PFSK-1 (cell line): ENCODE measurements at regions not wholly inside any gene's neighbourhood (a gene's known extent, or its start where the extent isn't known, plus 50 kb on each side); places are given as distances from the start of the nearest gene placed in this dataset.

Experiments used
- FOXP2 ChIP-seq: optimal IDR thresholded peaks from 2 replicates; pipeline ENCODE3; 2011; ENCODE audit warnings: borderline replicate concordance, control low read depth, inconsistent platforms; ENCODE audit not compliant: insufficient read depth; ENCODE audit errors: extremely low read length, extremely low read depth
- POLR2AphosphoS5 ChIP-seq: IDR thresholded peaks from 2 replicates; pipeline ENCODE4 v1.6.1; 2012; ENCODE audit warnings: low read depth, mild to moderate bottlenecking, control low read depth, low read length, moderate library complexity
- SIN3A ChIP-seq: IDR thresholded peaks from 2 replicates; pipeline ENCODE4 v1.6.1; 2012; ENCODE audit warnings: mild to moderate bottlenecking, low read length, moderate library complexity, borderline replicate concordance; ENCODE audit not compliant: insufficient read depth
- TAF1 ChIP-seq: IDR thresholded peaks from 2 replicates; pipeline ENCODE4 v1.6.1; 2012; ENCODE audit warnings: low read length, control low read depth, borderline replicate concordance; ENCODE audit not compliant: insufficient read depth
- TF ChIP-seq, protein P1 (sequence below), 2 experiments: IDR thresholded peaks; 2 replicates each; pipeline versions ENCODE4 v1.6.1 to v1.8.0; 2011 to 2012; ENCODE audit warnings: low read depth in 2 of 2, low read length in 2 of 2, control low read depth in 1 of 2, inconsistent platforms in 1 of 2, mild to moderate bottlenecking in 1 of 2, moderate library complexity in 1 of 2; ENCODE audit not compliant: insufficient read depth in 1 of 2

DNA sequence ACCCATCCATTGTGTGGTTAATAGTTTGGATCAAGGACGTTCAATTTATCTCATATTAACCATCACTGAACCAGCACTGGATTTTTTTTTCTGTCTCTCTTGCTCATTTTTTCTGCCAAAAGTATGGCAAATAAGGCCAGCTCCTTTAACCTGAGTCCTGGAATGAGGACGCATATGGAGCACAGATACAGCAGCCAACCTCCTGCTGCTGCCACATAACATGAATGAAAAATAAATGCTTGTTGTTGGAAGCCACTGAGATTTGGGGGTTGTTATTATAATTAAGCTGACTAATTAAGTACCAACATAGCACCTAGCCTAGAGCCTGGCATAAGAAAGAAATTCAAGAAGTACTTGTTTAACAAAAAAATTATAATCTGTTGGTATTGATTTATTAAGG lies 335.3 kb upstream of the DUSP10 start:
- TF ChIP-seq TAF1 (no peak), SIN3A (no peak), FOXP2 (no peak), POLR2AphosphoS5 (no peak)
- TF ChIP-seq, protein P1, sequence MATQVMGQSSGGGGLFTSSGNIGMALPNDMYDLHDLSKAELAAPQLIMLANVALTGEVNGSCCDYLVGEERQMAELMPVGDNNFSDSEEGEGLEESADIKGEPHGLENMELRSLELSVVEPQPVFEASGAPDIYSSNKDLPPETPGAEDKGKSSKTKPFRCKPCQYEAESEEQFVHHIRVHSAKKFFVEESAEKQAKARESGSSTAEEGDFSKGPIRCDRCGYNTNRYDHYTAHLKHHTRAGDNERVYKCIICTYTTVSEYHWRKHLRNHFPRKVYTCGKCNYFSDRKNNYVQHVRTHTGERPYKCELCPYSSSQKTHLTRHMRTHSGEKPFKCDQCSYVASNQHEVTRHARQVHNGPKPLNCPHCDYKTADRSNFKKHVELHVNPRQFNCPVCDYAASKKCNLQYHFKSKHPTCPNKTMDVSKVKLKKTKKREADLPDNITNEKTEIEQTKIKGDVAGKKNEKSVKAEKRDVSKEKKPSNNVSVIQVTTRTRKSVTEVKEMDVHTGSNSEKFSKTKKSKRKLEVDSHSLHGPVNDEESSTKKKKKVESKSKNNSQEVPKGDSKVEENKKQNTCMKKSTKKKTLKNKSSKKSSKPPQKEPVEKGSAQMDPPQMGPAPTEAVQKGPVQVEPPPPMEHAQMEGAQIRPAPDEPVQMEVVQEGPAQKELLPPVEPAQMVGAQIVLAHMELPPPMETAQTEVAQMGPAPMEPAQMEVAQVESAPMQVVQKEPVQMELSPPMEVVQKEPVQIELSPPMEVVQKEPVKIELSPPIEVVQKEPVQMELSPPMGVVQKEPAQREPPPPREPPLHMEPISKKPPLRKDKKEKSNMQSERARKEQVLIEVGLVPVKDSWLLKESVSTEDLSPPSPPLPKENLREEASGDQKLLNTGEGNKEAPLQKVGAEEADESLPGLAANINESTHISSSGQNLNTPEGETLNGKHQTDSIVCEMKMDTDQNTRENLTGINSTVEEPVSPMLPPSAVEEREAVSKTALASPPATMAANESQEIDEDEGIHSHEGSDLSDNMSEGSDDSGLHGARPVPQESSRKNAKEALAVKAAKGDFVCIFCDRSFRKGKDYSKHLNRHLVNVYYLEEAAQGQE (IDR thresholded peaks at IDR 0.05; ENCODE audit: insufficient read depth in 1 of 2, low read depth in 2 of 2, low read length in 2 of 2) = no peak

DNA sequence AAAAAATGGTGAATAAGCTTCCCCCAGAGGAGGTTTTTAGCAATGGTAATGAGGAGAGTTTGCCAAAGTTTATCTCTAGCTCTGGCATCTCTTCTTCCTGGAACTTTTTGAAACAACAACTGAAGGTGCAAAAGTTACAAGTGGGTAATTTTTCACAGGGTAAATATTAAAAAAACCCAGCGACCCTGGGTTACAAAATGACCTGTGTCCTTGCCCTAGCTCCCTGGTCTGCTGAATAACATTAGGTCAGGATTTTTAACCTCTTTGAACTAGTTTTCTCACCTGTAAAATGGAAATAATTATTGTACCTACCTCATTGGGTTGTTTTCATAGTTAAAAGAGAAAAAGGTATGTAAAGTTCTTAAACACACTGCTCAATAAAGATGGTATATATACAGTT lies 332.4 kb upstream of the DUSP10 start:
- no peak for TF ChIP-seq SIN3A
- TF ChIP-seq, protein P1 (IDR thresholded peaks at IDR 0.05; ENCODE audit: insufficient read depth in 1 of 2, low read depth in 2 of 2, low read length in 2 of 2) = no peak
- no peak for TF ChIP-seq TAF1
- no peak for TF ChIP-seq FOXP2
- no peak for TF ChIP-seq POLR2AphosphoS5

DNA sequence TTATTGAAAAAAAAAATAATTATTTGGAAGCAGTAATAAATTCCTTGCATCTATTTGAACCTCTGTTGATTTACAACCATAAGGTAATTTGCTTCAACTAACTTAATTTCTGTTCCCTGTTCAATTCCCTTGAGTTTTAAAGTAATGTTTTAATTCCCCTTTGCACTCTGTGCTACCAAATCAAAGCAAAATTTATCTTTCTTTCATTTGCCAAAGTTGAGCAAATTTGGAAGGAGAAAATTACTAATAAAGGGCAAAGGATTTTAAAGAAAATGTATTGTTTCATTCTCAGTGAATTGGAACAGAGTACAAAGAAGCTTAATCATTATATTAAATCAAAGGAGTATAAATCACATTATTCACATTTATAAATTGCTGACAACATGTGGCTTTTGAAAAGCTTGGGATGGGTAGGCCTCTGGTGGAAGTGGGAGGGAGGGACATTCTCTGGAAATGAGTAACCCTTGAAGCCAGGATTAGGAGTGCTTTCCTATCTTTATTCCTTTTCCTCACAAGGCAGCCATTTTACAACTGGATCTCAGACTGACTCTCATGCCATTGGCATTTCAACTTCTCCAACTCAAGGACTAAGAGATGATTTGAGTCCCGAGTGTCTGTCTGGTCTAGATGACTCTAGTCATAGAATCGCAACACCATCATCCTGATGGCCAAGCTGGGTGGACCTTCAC lies 331.6 kb upstream of the DUSP10 start:
- TF ChIP-seq TAF1 (no peak), FOXP2 (no peak), SIN3A (no peak), POLR2AphosphoS5 (no peak)
- TF ChIP-seq, protein P1 (IDR thresholded peaks at IDR 0.05; ENCODE audit: insufficient read depth in 1 of 2, low read depth in 2 of 2, low read length in 2 of 2) = no peak

DNA sequence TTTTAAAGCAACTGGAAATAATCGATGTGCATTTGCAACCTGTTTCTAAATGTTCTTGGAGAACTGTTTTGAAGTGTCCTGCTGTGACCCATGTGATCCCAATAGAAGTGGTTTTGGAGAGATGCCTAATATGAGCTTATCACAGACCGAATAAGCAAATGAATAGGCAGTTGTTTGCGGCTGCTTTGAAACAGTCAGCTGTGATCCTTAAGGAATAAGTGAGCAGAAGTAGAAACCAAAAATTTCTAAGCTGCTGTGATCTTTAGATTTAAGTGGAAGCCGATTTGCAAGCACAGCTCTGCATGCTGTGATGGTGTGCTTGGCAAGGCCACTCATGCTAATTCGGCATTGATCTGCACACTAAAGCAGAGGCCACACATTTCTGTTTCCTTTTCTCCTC lies 329.5 kb upstream of the DUSP10 start:
- no peak for TF ChIP-seq FOXP2
- TF ChIP-seq TAF1 = no peak
- no peak for TF ChIP-seq SIN3A
- TF ChIP-seq, protein P1 (IDR thresholded peaks at IDR 0.05; ENCODE audit: insufficient read depth in 1 of 2, low read depth in 2 of 2, low read length in 2 of 2) = no peak
- TF ChIP-seq POLR2AphosphoS5 = no peak

DNA sequence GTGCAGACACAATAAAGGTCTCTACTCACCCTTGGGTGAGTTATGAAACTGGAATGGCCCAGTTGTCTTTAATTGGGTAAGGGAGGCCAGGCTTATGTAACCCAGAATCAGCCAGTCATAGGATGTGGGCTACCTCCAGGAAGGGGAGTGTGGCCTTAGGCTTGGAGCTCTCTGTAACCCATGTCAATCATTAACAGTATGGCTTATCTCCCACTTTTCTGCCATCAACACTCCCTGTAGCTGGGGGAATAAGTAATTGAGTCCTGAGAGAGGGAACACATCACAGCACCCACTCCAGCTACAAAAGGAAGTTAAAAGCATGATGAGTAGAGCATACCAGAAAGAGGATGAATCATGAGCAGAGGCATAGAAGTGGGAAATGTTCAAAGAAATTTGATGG lies 327.0 kb upstream of the DUSP10 start:
- no peak for TF ChIP-seq TAF1
- no peak for TF ChIP-seq POLR2AphosphoS5
- TF ChIP-seq SIN3A = no peak
- TF ChIP-seq FOXP2 = no peak
- TF ChIP-seq, protein P1 (IDR thresholded peaks at IDR 0.05; ENCODE audit: insufficient read depth in 1 of 2, low read depth in 2 of 2, low read length in 2 of 2) = no peak
